ENCODE measurements at regions not wholly inside any gene's neighbourhood (a gene's known extent, or its start where the extent isn't known, plus 50 kb on each side); places are given as distances from the start of the nearest gene placed in this dataset.

- Mint-ChIP-seq H3K27ac (no peak overlapping the region), H3K4me3 (no peak overlapping the region), H3K27me3 (ENCODE audit: low read depth) (no peaks in the 10 kb centered on the region; the same call in 1 of the 2 replicates), H3K9me3 (no peaks in the 10 kb centered on the region), H3K36me3 (no peaks in the 10 kb centered on the region), H3K4me1 (peaks cover 4% of the 10 kb centered on the region)
- no peak for ATAC-seq
- CTCF ChIA-PET: no interaction called here
- no peak for DNase-seq (ENCODE audit: low spot score)
- POLR2A ChIA-PET: no interaction called here
- TF ChIP-seq ZBTB21 (CRISPR knock-in tag; IDR thresholded peaks at IDR 0.05; ENCODE audit: borderline replicate concordance) (no peak), TEAD1 (CRISPR knock-in tag; IDR thresholded peaks at IDR 0.05) (no peak), PRRX2 (CRISPR knock-in tag; IDR thresholded peaks at IDR 0.05) (no peak), GABPB1 (CRISPR knock-in tag; IDR thresholded peaks at IDR 0.05) (no peak), ELF4 (CRISPR knock-in tag; IDR thresholded peaks at IDR 0.05; ENCODE audit: low read depth) (no peak), ZNF512 (CRISPR knock-in tag; IDR thresholded peaks at IDR 0.05; ENCODE audit: borderline replicate concordance) (no peak), USF1 (CRISPR knock-in tag; IDR thresholded peaks at IDR 0.05) (no peak), IRF2 (CRISPR knock-in tag; IDR thresholded peaks at IDR 0.05; ENCODE audit: borderline replicate concordance, low read depth) (no peak), ZNF263 (CRISPR knock-in tag; IDR thresholded peaks at IDR 0.05; ENCODE audit: low read depth) (no peak), JUN (CRISPR knock-in tag; IDR thresholded peaks at IDR 0.05) (no peak), JAZF1 (CRISPR knock-in tag; IDR thresholded peaks at IDR 0.05) (no peak), NFATC4 (CRISPR knock-in tag; IDR thresholded peaks at IDR 0.05) (no peak), PRDM15 (CRISPR knock-in tag; IDR thresholded peaks at IDR 0.05) (no peak)
These were observed 147.6 kb upstream of the COPS8 start for GRCh38 chr2:236938126-236938525.

GRCh38 chr2:236939271-236939670 is 146.4 kb upstream of the COPS8 start:
- H3K4me3 Mint-ChIP-seq: no peak overlapping the region
- H3K4me1 Mint-ChIP-seq: peaks cover 4% of the 10 kb centered on the region; the same call in 1 of the 2 replicates
- TF ChIP-seq ZNF671 (CRISPR knock-in tag; IDR thresholded peaks at IDR 0.05) (no peak), KAT7 (CRISPR knock-in tag; IDR thresholded peaks at IDR 0.05; ENCODE audit: borderline replicate concordance) (no peak), ZNF532 (CRISPR knock-in tag; IDR thresholded peaks at IDR 0.05; ENCODE audit: borderline replicate concordance) (no peak)
- H3K36me3 Mint-ChIP-seq: no peaks in the 10 kb centered on the region
- ChIA-PET POLR2A (no interaction called here), CTCF (no interaction called here)
- DNase-seq (ENCODE audit: low spot score) (no peak), ATAC-seq (no peak)
- H3K27ac Mint-ChIP-seq: no peak overlapping the region
- H3K27me3 Mint-ChIP-seq (ENCODE audit: low read depth): peaks cover 4% of the 10 kb centered on the region; the same call in 1 of the 2 replicates
- no peaks in the 10 kb centered on the region for H3K9me3 Mint-ChIP-seq
